ENCODE measurements at regions not wholly inside any gene's neighbourhood (a gene's known extent, or its start where the extent isn't known, plus 50 kb on each side); places are given as distances from the start of the nearest gene placed in this dataset.
"Not testable (repeated sequence)": the region's sequence is repeated elsewhere in the genome, so short reads cannot be mapped to it uniquely, and the experiment has no call there.

- DNase-seq = no peak
- no peak for ATAC-seq
These were observed 154.6 kb upstream of the ZNF608 start for GRCh38 chr5:124901081-124901480.

DNA sequence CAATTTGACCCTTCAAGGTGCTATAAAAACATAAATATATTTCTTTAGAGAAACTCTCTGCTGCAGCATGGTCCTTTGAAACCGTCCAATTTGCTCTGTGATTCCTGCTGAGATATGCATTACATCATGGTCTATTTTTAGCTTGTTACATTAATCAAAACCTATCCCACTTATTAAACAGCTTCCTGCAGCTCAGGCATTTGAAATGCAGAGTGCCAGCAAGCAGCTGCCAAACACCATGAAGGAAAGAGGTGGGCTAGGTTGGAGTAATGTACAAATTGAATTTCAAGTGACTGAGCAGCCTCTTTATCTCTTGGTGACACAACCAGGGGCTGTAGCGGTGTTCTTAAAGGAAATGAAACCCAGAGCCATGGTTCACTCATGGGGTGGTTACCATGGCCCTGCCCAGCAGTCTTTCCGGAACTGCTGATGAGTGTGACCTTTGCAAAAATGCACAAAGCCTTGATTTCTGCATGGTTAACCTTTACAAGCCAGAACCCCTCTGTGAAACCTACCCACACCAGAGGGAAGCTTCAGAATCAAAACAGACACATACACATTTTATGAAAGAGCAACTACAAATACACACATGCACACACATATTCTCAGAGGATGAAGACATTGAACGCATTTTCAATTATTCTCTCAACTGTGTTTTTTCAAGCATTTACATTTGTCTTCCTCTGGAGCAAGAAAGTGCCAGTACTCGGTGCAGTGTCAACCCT, 155.8 kb upstream of the ZNF608 start:
- ATAC-seq (peak; percentile 96), DNase-seq (peak; percentile 26)

DNA sequence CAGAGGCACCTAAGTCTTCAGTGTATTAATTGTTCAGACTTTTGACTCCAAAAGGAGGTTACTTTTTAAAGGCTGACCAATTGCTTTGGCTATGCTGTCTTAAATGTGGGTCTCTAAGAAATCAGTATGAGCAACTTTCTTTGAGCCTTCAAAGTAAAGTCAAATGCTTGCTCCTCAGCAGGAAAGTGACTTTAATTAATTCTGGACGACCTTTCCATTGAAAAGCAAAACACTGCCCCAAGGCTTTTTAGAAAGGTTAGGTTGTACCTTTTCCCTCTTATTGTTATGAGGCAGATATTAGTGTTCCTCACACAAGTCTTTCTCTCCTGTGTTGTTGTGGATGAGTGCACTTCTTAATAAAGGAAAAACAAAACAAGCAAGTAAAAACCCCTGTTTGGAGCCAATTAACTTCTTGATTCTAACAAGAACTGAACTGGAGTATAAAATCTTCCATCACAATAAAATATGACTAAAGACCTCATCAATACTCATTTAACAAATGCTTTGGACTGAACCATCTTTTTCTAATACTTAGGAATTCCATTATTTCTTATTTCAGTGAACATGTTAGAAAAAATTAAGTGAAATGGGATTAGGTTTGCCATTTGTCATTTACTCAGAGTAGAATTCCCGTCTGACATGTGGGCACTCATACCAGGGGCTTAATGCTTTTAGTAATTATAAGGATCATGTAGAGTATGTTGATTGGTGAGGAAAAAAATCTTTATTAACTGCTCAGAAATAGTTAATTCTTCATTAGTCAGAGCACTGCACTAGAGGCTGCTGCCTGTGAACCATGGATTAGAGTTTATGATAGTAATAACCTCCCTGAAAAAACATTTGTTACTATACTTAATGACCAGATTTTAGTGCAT, 159.1 kb upstream of the ZNF608 start:
- ATAC-seq = no peak
- DNase-seq = no peak

DNA sequence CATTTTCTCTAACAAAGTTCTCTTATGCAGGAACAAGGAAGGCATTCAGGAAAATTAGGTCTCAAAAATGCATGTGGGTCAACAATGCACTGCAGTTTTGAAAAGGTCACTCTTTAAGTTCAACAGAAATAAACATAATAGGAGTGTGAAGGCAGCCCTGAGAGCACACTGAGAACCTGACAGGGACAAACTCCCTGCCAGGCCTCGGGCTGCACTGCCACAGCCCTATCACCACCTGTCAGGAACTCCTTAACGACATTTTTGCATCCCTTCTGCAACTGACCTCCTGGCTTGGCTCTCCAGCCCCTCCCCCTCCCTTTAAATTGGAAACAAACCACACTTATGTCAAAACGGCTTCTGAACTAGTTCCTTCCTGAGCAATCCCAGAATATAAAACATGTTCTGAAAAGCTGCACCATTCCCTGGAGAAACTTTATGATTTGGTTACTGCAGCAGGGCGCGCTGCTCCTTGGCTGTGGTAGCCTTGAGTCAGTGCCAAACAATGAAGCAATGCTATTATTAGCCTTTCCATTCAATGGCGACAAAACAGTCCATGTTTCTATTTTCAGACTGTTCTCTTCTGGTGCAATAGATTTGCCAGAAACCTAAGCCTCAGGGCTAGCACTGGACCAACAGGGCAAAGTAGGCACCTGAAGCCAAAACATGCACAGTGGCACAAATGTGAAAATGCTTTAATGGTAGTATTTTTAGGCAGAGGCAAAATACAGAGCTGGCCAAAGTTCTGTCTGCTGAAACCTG, 160.1 kb upstream of the ZNF608 start:
- ATAC-seq (no peak), DNase-seq (no peak)

- no peak for ATAC-seq
These were observed 160.7 kb upstream of the ZNF608 start for GRCh38 chr5:124907098-124907644.

DNA sequence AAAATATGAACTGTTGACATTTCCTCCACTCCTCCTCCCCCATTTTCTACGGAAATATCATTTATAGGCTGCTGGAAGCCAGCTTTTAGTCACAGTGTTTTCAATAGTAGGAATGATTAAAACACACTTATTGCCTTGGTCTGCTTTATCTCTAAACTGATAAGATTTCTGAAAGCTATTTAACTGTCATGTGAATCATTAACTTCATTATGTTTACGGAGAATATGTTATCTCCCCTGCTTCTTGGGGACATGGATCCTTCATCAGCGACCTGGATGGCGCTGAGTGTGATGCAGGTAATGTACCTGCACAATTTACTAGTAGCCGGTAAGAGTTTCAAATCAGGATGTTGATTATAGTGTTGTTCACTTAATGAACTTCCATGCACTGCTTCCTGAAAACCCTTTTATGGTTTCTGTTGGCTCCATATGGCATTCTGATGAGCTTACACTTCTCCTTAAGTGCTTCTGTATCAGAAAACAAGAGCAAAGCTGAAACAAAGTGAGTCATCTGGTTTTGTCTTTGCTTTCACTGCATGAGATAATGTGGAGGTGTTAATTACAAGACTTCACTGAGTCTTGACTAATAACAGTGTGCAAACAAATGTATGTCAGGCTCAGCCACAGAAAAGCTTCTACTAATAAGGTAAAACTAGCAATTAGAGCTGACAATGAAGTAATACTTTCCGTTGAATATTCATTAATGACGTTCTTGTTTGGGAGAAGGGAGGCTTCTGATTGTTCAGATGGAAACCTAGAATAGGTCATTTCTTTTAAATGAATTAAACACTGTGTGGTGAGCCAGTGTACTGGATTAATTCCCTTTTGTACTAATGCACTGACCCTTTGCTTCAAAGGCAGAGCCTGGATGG, 162.4 kb upstream of the ZNF608 start:
- ATAC-seq = peak; percentile 55
- DNase-seq = no peak

More at GRCh38 chr5:124907098-124907644, 160.7 kb upstream of the ZNF608 start:
- no peak for DNase-seq

DNA sequence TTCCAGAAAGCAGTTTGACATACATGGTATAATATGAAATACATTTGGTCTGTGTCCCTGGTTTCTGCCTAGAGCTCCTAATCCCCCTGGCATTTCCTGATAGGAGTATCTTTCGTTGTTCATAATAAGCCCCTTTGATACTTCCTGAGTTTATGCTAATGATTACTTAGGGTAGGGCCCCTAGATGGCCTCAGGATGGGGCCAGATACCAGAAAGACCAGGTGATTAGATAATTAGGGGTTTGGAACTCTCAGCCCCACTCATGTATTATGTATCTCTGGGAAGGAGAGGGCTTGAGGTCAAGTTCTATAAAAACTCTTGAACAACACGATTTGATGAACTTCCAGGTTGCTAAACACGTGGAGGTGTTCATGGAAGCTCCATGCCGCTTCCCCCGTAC, 163.3 kb upstream of the ZNF608 start:
- DNase-seq (no peak), ATAC-seq (no peak)

- ATAC-seq (no peak), DNase-seq (no peak)
These were observed 164.0 kb upstream of the ZNF608 start for GRCh38 chr5:124910354-124911016.

DNA sequence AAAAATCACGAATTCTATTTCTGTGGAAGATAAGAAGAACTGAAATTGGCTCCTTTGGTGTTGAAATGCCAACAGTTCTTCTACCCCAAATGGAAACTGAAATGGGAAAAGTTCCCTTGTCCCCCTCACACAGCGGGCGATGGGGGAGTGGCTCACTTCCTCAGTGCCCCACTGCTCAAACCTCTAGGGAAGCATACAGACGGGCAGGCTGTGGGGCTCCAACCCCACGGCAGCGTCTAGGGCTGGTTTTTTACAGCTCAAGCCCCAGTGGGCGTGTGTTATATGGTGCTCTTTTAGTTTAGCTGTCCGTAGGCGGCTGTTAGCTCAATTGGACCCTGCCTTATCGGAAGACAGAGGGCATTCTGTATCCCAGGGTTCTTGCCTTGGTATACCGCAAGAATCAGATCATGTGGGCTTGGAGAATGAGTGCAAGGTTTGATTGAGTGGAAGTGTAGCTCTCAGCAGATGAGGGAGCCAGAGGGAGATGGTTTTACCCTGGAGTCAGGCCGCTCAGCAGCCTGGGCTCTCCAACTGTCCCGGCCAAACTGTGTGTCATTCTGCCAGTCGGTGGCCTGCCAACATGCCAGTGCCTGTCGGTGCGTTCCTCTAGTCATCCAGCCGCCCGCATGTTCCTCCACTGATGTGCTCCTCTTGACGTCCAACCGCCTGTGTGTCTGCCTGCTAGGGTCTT, 166.3 kb upstream of the ZNF608 start:
- ATAC-seq = no peak
- DNase-seq = no peak

- DNase-seq (no peak), ATAC-seq (no peak)
These were observed 166.9 kb upstream of the ZNF608 start for GRCh38 chr5:124913329-124913653.

GRCh38 chr5:124916313-124916712, 169.9 kb upstream of the ZNF608 start:
- ATAC-seq, DNase-seq: not testable (repeated sequence)

GRCh38 chr5:124918618-124919017, 172.2 kb upstream of the ZNF608 start:
- DNase-seq = no peak
- ATAC-seq = no peak

- DNase-seq = no peak
- no peak for ATAC-seq
These were observed 172.6 kb upstream of the ZNF608 start for GRCh38 chr5:124919076-124919475.

- DNase-seq (no peak), ATAC-seq (no peak)
These were observed 173.5 kb upstream of the ZNF608 start for GRCh38 chr5:124919747-124920525.

GRCh38 chr5:124920909-124921666, 174.6 kb upstream of the ZNF608 start:
- no peak for DNase-seq
- no peak for ATAC-seq

DNA sequence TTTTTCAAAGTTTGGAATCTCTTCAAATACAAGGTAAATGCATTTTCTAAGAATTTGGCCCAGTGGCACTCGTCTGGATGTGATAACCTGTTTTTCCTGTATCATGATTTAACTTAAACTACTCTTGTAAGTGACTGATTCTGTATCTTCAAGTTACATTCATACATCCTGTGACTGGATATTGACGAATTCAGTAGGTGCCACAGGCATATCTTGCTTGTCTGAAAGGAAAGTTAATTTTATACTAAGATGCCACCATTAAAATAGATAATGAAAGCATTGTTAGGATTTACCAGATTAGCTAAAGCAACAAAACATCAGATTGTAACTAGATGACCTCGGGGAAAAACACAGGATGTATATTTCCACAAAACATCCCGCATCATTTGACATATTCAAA, 175.3 kb upstream of the ZNF608 start:
- ATAC-seq (no peak), DNase-seq (no peak)

DNA sequence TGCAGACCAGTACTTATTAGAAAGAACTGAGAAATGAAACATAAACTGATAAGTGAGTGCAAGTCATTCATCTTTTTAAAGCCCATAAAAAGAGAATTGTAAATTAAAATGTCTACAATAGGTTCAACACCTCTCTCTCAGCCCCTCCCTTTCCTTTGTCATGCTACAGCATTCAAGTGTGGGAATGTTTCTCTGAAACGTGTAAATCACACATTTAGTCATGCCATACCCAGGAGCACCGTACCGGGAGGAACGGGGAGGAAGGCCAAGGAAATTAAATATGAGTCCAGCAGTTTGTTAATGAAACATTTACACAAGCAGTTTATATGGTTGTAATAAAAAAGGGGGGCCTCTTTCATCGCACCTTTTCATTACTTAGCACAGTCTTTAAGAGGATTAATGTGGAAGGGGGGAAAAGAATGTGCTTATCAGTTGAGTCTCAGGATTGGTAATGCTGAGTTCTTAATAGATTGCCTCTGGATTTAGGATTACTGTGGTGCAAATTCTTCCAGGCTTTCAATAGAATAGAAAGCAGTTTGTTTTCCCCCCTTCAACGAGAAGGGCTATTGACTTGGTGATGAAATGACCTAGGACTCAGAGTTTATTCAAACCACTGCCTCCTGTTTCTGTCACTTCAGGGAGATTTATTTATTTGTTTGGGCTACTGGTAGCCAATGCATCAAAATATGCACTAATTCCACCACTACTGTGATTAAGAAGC, 176.0 kb upstream of the ZNF608 start:
- no peak for ATAC-seq
- DNase-seq = no peak

GRCh38 chr5:124923131-124923530, 176.7 kb upstream of the ZNF608 start:
- ATAC-seq = no peak
- DNase-seq = no peak

Measured in stimulated activated naive CD8-positive, alpha-beta T cell treated with anti-CD3 and anti-CD28 coated beads, Interleukin-15, Interleukin-2, amounts not matched to agents 100 U/mL and 50 U/mL, for 24 hours (primary cell).